Left ventricle myocardium inferior (tissue), 1 donor: ENCODE measurements at regions not wholly inside any gene's neighbourhood (a gene's known extent, or its start where the extent isn't known, plus 50 kb on each side); places are given as distances from the start of the nearest gene placed in this dataset.
"Not testable (repeated sequence)": the region's sequence is repeated elsewhere in the genome, so short reads cannot be mapped to it uniquely, and the experiment has no call there.

Experiments used
- DNase-seq: peaks from one replicate; pipeline ENCODE4 v3.0.0-alpha.2; 2020
- H3K27ac ChIP-seq: fragments of 200-600 bp; replicated peaks from 2 replicates; pipeline ENCODE4 v1.8.0; 2021
- H3K27me3 ChIP-seq: fragments of 200-600 bp; 2 replicates; pipeline ENCODE4 v1.8.0; 2021; ENCODE audit warnings: low read depth
- H3K36me3 ChIP-seq: fragments of 200-600 bp; 2 replicates; pipeline ENCODE4 v1.8.0; 2021
- H3K4me1 ChIP-seq: fragments of 200-600 bp; 2 replicates; pipeline ENCODE4 v1.8.0; 2021
- H3K4me3 ChIP-seq: fragments of 200-600 bp; 2 replicates; pipeline ENCODE4 v1.8.0; 2021; ENCODE audit warnings: mild to moderate bottlenecking, moderate library complexity
- H3K9me3 ChIP-seq: fragments of 200-600 bp; replicated peaks from 2 replicates; pipeline ENCODE4 v1.8.0; 2021
- intact Hi-C: fragments of 100-400 bp; cut with micrococcal nuclease; formaldehyde crosslinking; loops from one replicate; pipeline ENCODE4 v1.11.0; 2022
- TF ChIP-seq, protein P1 (sequence below): fragments of 200-600 bp; IDR thresholded peaks from 2 replicates; pipeline ENCODE4 v1.8.0; 2021; ENCODE audit warnings: antibody characterized with exemption, mild to moderate bottlenecking, borderline replicate concordance
- donor health status: DM: no; HTN: yes; CAD: no; lungs with severe emphysema.

GRCh38 chr2:53490659-53491058, 276.9 kb upstream of the CHAC2 start:
- TF ChIP-seq, protein P1, sequence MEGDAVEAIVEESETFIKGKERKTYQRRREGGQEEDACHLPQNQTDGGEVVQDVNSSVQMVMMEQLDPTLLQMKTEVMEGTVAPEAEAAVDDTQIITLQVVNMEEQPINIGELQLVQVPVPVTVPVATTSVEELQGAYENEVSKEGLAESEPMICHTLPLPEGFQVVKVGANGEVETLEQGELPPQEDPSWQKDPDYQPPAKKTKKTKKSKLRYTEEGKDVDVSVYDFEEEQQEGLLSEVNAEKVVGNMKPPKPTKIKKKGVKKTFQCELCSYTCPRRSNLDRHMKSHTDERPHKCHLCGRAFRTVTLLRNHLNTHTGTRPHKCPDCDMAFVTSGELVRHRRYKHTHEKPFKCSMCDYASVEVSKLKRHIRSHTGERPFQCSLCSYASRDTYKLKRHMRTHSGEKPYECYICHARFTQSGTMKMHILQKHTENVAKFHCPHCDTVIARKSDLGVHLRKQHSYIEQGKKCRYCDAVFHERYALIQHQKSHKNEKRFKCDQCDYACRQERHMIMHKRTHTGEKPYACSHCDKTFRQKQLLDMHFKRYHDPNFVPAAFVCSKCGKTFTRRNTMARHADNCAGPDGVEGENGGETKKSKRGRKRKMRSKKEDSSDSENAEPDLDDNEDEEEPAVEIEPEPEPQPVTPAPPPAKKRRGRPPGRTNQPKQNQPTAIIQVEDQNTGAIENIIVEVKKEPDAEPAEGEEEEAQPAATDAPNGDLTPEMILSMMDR, result no peak
- H3K27me3 ChIP-seq, result no peaks in the 10 kb centered on the region
- H3K4me1 ChIP-seq, result peaks cover 6% of the 10 kb centered on the region
- H3K36me3 ChIP-seq, result no peaks in the 10 kb centered on the region
- intact Hi-C loops, result no loop called here
- H3K9me3 ChIP-seq, result no peaks in the 10 kb centered on the region
- H3K27ac ChIP-seq, result no peak overlapping the region
- peak; percentile 23 for DNase-seq
- no peak overlapping the region for H3K4me3 ChIP-seq

DNA sequence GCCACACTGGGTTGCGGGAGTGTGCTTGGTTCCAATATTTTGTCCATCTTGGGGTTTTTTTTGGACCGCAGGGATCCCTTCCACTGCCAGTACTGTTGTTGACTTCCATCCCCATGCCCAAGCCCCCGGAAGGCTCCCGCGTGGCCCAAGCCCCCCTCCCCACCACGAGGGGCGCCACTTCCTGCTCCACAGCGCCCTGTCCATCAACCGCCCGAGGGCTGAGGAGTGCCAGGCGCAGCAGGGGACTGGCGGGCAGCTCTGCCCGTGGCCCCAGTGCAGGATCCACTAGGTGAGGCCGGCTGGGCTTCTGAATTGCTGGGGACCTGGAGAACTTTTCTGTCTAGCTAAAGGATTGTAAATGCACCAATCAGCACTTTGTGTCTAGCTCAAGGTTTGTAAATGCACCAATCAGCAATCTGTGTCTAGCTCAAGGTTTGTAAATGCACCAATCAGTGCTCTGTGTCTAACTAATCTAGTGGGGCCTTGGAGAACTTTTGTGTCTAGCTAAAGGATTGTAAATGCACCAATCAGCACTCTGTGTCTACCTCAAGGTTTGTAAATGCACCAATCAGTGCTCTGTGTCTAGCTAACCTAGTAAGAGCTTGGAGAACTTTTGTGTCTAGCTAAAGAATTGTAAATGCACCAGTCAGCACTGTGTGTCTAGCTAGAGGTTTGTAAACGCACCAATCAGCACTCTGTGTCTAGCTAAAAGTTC, 281.3 kb upstream of the CHAC2 start:
- H3K9me3 ChIP-seq, H3K27me3 ChIP-seq, H3K4me3 ChIP-seq, H3K4me1 ChIP-seq, H3K36me3 ChIP-seq, H3K27ac ChIP-seq, DNase-seq, intact Hi-C loops: not testable (repeated sequence)

DNA sequence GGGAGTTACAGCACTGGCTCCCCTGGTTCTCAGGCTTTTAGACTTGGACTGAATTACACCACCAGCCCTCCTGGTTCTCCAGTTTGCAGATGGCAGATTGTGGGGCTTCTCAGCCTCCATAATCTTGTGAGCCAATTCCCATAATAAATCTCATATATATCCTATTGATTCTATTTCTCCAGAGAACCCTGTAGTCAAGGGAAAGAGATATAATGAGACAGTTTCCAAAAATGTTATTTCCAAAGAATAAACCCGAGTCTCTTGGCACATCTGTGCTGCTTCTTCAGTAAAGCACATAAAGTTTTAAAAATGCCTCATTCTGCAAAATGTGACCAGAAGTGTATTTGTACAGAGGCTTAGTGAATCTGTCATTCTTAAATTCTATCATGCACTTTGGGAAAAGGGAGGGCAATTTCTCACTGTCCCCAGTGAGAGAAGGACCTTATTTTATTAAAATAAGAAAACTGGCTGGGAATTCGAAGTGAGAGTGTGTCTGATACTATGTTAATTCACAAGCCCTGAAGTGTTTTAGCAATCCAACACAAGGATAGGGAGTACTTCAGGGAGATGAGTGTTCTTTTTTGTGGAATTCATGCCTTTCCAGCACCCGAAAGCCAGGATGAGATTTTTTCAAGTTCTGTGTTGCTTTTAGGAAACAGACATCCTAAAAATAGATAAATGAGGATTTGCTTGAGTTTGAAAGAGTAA, 282.4 kb upstream of the CHAC2 start:
- H3K27me3 ChIP-seq, result no peaks in the 10 kb centered on the region
- TF ChIP-seq, protein P1, result no peak
- intact Hi-C loops, result no loop called here
- no peaks in the 10 kb centered on the region for H3K4me1 ChIP-seq
- H3K27ac ChIP-seq, result no peak overlapping the region
- H3K9me3 ChIP-seq, result no peaks in the 10 kb centered on the region
- H3K36me3 ChIP-seq, result no peaks in the 10 kb centered on the region
- no peak overlapping the region for H3K4me3 ChIP-seq
- no peak for DNase-seq

DNA sequence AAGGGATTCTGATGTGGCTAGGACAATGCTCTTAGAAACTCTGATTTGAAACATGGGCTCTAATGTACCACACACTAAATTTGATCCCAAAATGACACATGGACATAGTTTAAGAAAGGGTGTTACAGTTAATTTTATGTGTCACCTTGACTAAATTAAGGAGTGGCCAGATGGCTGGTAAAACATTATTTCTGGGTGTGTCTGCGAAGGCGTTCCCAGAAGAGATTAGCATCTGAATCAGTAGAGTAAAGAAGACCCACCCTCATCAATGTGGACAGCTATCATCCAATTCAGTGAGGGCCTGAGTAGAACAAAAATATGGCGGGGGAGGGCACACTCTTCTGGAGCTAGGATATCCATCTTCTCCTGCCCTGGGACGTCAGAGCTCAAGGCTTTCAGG, 283.1 kb upstream of the CHAC2 start:
- Histone ChIP-seq H3K4me3 (no peak overlapping the region), H3K4me1 (no peaks in the 10 kb centered on the region), H3K27ac (no peak overlapping the region), H3K9me3 (no peaks in the 10 kb centered on the region), H3K27me3 (no peaks in the 10 kb centered on the region), H3K36me3 (no peaks in the 10 kb centered on the region)
- TF ChIP-seq, protein P1, result no peak
- no peak for DNase-seq
- intact Hi-C loops, result no loop called here

GRCh38 chr2:53477517-53477916, 290.1 kb upstream of the CHAC2 start:
- H3K36me3 ChIP-seq, result no peaks in the 10 kb centered on the region
- H3K27me3 ChIP-seq, result no peaks in the 10 kb centered on the region
- H3K9me3 ChIP-seq, result no peaks in the 10 kb centered on the region
- TF ChIP-seq, protein P1, result no peak
- no peaks in the 10 kb centered on the region for H3K4me1 ChIP-seq
- intact Hi-C loops, result no loop called here
- no peak for DNase-seq
- no peak overlapping the region for H3K4me3 ChIP-seq
- no peak overlapping the region for H3K27ac ChIP-seq

- H3K27ac ChIP-seq, result no peak overlapping the region
Measured at GRCh38 chr2:53476834-53477233, 290.8 kb upstream of the CHAC2 start.

More at GRCh38 chr2:53476834-53477233, 290.8 kb upstream of the CHAC2 start:
- H3K4me3 ChIP-seq, result no peak overlapping the region
- TF ChIP-seq, protein P1, result no peak
- H3K9me3 ChIP-seq, result no peaks in the 10 kb centered on the region
- no peaks in the 10 kb centered on the region for H3K27me3 ChIP-seq
- no peaks in the 10 kb centered on the region for H3K4me1 ChIP-seq
- no peaks in the 10 kb centered on the region for H3K36me3 ChIP-seq
- intact Hi-C loops, result no loop called here
- DNase-seq, result no peak
